ENCODE measurements at regions not wholly inside any gene's neighbourhood (a gene's known extent, or its start where the extent isn't known, plus 50 kb on each side); places are given as distances from the start of the nearest gene placed in this dataset.

- BruUV-seq (replicated peaks), result no TSS peak
- CTCF ChIA-PET, result no interaction called here
- Histone ChIP-seq H3K27me3 (ENCODE audit: control insufficient read depth, insufficient read depth, low read length) (no peaks in the 10 kb centered on the region), H3K27ac (ENCODE audit: insufficient read depth, low read length) (no peak overlapping the region), H4K8ac (ENCODE audit: low read depth in 2 of 2, low read length in 2 of 2) (no peak overlapping the region), H4K91ac (ENCODE audit: insufficient read depth, low read depth, low read length) (no peak overlapping the region), H3K4me1 (ENCODE audit: control insufficient read depth, insufficient read depth, low read length) (no peaks in the 10 kb centered on the region), H3K4me2 (ENCODE audit: low read depth, low read length) (no peak overlapping the region), H4K20me1 (ENCODE audit: insufficient read depth, low read length) (no peaks in the 10 kb centered on the region), H3K56ac (ENCODE audit: extremely low read depth, insufficient read depth, low read length) (no peak overlapping the region), H3K18ac (ENCODE audit: low read depth, low read length) (no peak overlapping the region), H2AFZ (replicated peaks; ENCODE audit: low read length, poor library complexity) (no peak overlapping the region), H3K23ac (ENCODE audit: low read depth, low read length) (no peak overlapping the region), H3K14ac (replicated peaks; ENCODE audit: low read depth, low read length) (no peak overlapping the region), H3K4me3 (ENCODE audit: insufficient read depth, low read depth, low read length) (no peak overlapping the region), H3K36me3 (ENCODE audit: control insufficient read depth, insufficient read depth, low read length) (no peaks in the 10 kb centered on the region), H2AK5ac (ENCODE audit: low read depth, low read length) (no peak overlapping the region), H3K9ac (ENCODE audit: low read depth, low read length) (no peak overlapping the region), H2AK9ac (replicated peaks; ENCODE audit: low read depth, low read length, poor library complexity) (no peak overlapping the region), H3K4ac (ENCODE audit: low read depth, low read length) (no peak overlapping the region), H3K79me1 (ENCODE audit: low read depth in 1 of 2, low read length in 2 of 2) (no peaks in the 10 kb centered on the region), H3K9me3 (ENCODE audit: control insufficient read depth, insufficient read depth, low read length) (peaks cover 5% of the 10 kb centered on the region), H2BK5ac (ENCODE audit: low read depth, low read length, poor library complexity, severe bottlenecking) (no peak overlapping the region), H2BK120ac (ENCODE audit: low read depth, low read length) (no peak overlapping the region), H2BK20ac (ENCODE audit: low read depth, low read length) (no peak overlapping the region), H3K9me1 (ENCODE audit: insufficient read depth, low read length) (no peaks in the 10 kb centered on the region), H4K5ac (ENCODE audit: low read depth, low read length) (no peak overlapping the region), H2BK15ac (ENCODE audit: low read depth, low read length) (no peak overlapping the region)
- ATAC-seq (ENCODE audit: low read depth) (no peak), DNase-seq (no peak)
- dilution Hi-C loops (cut with HindIII; ENCODE audit: low sequenced_read_pairs, unreplicated experiment) (no loop called here), in situ Hi-C loops (cut with MboI; ENCODE audit: low sequenced_read_pairs) (no loop called here), intact Hi-C loops (cut with micrococcal nuclease) (no loop called here)
- POLR2A ChIA-PET (ENCODE audit: unreplicated experiment), result no interaction called here
- no peak for TF ChIP-seq MAZ (IDR thresholded peaks at IDR 0.05; ENCODE audit: borderline replicate concordance, low read depth, low read length)
- TF ChIP-seq, protein P1, sequence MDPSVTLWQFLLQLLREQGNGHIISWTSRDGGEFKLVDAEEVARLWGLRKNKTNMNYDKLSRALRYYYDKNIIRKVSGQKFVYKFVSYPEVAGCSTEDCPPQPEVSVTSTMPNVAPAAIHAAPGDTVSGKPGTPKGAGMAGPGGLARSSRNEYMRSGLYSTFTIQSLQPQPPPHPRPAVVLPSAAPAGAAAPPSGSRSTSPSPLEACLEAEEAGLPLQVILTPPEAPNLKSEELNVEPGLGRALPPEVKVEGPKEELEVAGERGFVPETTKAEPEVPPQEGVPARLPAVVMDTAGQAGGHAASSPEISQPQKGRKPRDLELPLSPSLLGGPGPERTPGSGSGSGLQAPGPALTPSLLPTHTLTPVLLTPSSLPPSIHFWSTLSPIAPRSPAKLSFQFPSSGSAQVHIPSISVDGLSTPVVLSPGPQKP (IDR thresholded peaks at IDR 0.05; ENCODE audit: borderline replicate concordance, low read depth, low read length), result no peak
- no peak for TF ChIP-seq SMC3 (IDR thresholded peaks at IDR 0.05; ENCODE audit: low read depth, low read length)
- no peak for TF ChIP-seq CEBPB (IDR thresholded peaks at IDR 0.05; ENCODE audit: low read depth, low read length)
- TF ChIP-seq RCOR1 (IDR thresholded peaks at IDR 0.05; ENCODE audit: insufficient replicate concordance, low read length), result no peak
- TF ChIP-seq RAD21 (IDR thresholded peaks at IDR 0.05; ENCODE audit: low read length), result no peak
- no peak for TF ChIP-seq CHD1 (IDR thresholded peaks at IDR 0.05; ENCODE audit: low read depth, low read length)
- no peak for TF ChIP-seq CTCF (conservative IDR thresholded peaks at IDR 0.05; ENCODE audit: low read depth, low read length)
- no peak for TF ChIP-seq NFE2L2 (IDR thresholded peaks at IDR 0.05; ENCODE audit: low read depth, low read length)
- TF ChIP-seq MXI1 (IDR thresholded peaks at IDR 0.05; ENCODE audit: borderline replicate concordance, low read depth, low read length), result no peak
- no peak for TF ChIP-seq MAFK (IDR thresholded peaks at IDR 0.05; ENCODE audit: low read depth, low read length)
- TF ChIP-seq FOS (IDR thresholded peaks at IDR 0.05; ENCODE audit: low read depth, low read length), result no peak
- TF ChIP-seq RFX5 (IDR thresholded peaks at IDR 0.05; ENCODE audit: low read depth, low read length), result no peak
- no peak for TF ChIP-seq USF2 (IDR thresholded peaks at IDR 0.05; ENCODE audit: low read depth, low read length)
- no peak for TF ChIP-seq BHLHE40 (IDR thresholded peaks at IDR 0.05; ENCODE audit: low read depth, low read length)
- no peak for TF ChIP-seq POLR2A (IDR thresholded peaks at IDR 0.05; ENCODE audit: low read depth, low read length)
- no CpG with 5 or more reads among the region's 1 CpG for WGBS, 2 experiments (ENCODE audit: extremely low coverage in 2 of 2, insufficient read length in 1 of 2)
Measured at GRCh38 chr2:155115846-155116245, 417.4 kb downstream of the KCNJ3 start.

All from IMR-90 (cell line).